H1 (cell line): ENCODE measurements at regions not wholly inside any gene's neighbourhood (a gene's known extent, or its start where the extent isn't known, plus 50 kb on each side); places are given as distances from the start of the nearest gene placed in this dataset.

Source experiments
- RBBP5 ChIP-seq: IDR thresholded peaks from 2 replicates; pipeline ENCODE4 v1.7.1; 2012; ENCODE audit warnings: low read depth, mild to moderate bottlenecking, inconsistent platforms, low read length, moderate library complexity, borderline replicate concordance
- ZNF274 ChIP-seq: IDR thresholded peaks from 2 replicates; pipeline ENCODE4 v1.7.0; 2012; ENCODE audit warnings: low read length, borderline replicate concordance; ENCODE audit errors: extremely low read depth

DNA sequence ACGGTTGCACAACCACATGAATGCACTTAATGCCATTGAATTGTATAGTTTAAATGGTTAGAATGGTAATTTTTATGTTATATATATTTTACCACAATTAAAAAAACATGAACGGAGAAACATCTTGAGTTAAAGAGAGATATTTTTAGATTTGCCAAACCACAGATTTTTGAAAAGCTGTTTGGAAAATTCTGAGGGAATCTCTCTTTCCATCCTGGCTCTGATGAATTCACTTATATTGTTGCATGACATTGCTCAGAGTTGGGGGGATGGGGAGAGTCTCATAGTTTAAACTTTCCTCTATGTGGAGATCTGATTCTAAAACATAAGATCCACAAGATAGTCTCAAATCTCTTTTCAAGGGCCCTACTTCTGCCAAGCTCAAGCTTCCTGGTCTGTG, 275.0 kb upstream of the NPVF start (continued):
- TF ChIP-seq RBBP5 (no peak), ZNF274 (no peak)
